ENCODE measurements at regions not wholly inside any gene's neighbourhood (a gene's known extent, or its start where the extent isn't known, plus 50 kb on each side); places are given as distances from the start of the nearest gene placed in this dataset.

GRCh38 chr9:86821006-86821845 is 126.1 kb downstream of the GAS1 start:
- H2AFZ ChIP-seq (ENCODE audit: low read depth, low read length), result no peak overlapping the region

DNA sequence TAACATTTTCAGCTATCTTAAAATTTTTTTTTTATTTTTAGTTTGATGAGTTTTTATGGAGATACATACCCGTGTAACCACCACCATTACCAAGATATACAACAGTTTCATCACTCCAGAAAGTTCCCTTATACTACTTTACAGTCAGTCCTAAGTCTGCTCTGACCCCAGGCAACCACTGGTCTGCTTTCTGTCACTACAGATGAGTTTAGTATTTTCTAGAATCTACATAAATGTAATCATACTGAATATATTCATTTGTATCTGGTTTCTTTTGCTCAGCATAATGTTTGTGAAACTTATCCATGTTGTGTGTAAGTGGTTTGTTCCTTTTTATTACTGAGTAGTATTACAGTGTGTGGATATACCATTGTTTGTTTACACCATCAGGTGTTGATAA is 127.8 kb downstream of the GAS1 start:
- H3K4me3 ChIP-seq (ENCODE audit: low read length), result no peak overlapping the region
- H3K79me2 ChIP-seq (replicated peaks; ENCODE audit: insufficient read depth, low read length), result no peaks in the 10 kb centered on the region
- no peak overlapping the region for H3K27ac ChIP-seq (ENCODE audit: low read length)
- no peaks in the 10 kb centered on the region for H3F3A ChIP-seq (ENCODE audit: insufficient read depth, low read length, poor library complexity, severe bottlenecking)
- no peaks in the 10 kb centered on the region for H3K9me3 ChIP-seq (ENCODE audit: low read length)
- TF ChIP-seq RAD21 (conservative IDR thresholded peaks at IDR 0.05), result no peak
- no peak for TF ChIP-seq TAF1 (IDR thresholded peaks at IDR 0.05; ENCODE audit: low read depth)
- no peak for TF ChIP-seq SMC3 (conservative IDR thresholded peaks at IDR 0.05; ENCODE audit: poor library complexity)
- TF ChIP-seq, protein P1, sequence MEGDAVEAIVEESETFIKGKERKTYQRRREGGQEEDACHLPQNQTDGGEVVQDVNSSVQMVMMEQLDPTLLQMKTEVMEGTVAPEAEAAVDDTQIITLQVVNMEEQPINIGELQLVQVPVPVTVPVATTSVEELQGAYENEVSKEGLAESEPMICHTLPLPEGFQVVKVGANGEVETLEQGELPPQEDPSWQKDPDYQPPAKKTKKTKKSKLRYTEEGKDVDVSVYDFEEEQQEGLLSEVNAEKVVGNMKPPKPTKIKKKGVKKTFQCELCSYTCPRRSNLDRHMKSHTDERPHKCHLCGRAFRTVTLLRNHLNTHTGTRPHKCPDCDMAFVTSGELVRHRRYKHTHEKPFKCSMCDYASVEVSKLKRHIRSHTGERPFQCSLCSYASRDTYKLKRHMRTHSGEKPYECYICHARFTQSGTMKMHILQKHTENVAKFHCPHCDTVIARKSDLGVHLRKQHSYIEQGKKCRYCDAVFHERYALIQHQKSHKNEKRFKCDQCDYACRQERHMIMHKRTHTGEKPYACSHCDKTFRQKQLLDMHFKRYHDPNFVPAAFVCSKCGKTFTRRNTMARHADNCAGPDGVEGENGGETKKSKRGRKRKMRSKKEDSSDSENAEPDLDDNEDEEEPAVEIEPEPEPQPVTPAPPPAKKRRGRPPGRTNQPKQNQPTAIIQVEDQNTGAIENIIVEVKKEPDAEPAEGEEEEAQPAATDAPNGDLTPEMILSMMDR (IDR thresholded peaks at IDR 0.05; ENCODE audit: poor library complexity, severe bottlenecking), result no peak
- no peaks in the 10 kb centered on the region for H3K27me3 ChIP-seq (ENCODE audit: insufficient read depth, low read depth, low read length)
- H3K36me3 ChIP-seq (ENCODE audit: insufficient read depth, low read length), result no peaks in the 10 kb centered on the region
- H3K9ac ChIP-seq (ENCODE audit: low read length), result no peak overlapping the region
- no peaks in the 10 kb centered on the region for H4K20me1 ChIP-seq (ENCODE audit: insufficient read depth)
- H3K4me2 ChIP-seq (ENCODE audit: low read length), result no peak overlapping the region
- H3K9me2 ChIP-seq (ENCODE audit: insufficient read depth, low read length), result no peaks in the 10 kb centered on the region
- no peak overlapping the region for H2AFZ ChIP-seq (ENCODE audit: low read depth, low read length)

More at GRCh38 chr9:86821006-86821845, 126.1 kb downstream of the GAS1 start:
- no peaks in the 10 kb centered on the region for H3K27me3 ChIP-seq (ENCODE audit: insufficient read depth, low read depth, low read length)
- TF ChIP-seq TAF1 (IDR thresholded peaks at IDR 0.05; ENCODE audit: low read depth) (no peak), POLR2AphosphoS5 (IDR thresholded peaks at IDR 0.05) (no peak), RAD21 (conservative IDR thresholded peaks at IDR 0.05) (no peak), SMC3 (conservative IDR thresholded peaks at IDR 0.05; ENCODE audit: poor library complexity) (no peak), EZH2 (IDR thresholded peaks at IDR 0.05; ENCODE audit: borderline replicate concordance, insufficient read depth, low read length, poor library complexity, severe bottlenecking) (no peak), MXI1 (conservative IDR thresholded peaks at IDR 0.05; ENCODE audit: poor library complexity, severe bottlenecking) (no peak), EP300 (conservative IDR thresholded peaks at IDR 0.05; ENCODE audit: poor library complexity, severe bottlenecking) (no peak)
- TF ChIP-seq, protein P2, sequence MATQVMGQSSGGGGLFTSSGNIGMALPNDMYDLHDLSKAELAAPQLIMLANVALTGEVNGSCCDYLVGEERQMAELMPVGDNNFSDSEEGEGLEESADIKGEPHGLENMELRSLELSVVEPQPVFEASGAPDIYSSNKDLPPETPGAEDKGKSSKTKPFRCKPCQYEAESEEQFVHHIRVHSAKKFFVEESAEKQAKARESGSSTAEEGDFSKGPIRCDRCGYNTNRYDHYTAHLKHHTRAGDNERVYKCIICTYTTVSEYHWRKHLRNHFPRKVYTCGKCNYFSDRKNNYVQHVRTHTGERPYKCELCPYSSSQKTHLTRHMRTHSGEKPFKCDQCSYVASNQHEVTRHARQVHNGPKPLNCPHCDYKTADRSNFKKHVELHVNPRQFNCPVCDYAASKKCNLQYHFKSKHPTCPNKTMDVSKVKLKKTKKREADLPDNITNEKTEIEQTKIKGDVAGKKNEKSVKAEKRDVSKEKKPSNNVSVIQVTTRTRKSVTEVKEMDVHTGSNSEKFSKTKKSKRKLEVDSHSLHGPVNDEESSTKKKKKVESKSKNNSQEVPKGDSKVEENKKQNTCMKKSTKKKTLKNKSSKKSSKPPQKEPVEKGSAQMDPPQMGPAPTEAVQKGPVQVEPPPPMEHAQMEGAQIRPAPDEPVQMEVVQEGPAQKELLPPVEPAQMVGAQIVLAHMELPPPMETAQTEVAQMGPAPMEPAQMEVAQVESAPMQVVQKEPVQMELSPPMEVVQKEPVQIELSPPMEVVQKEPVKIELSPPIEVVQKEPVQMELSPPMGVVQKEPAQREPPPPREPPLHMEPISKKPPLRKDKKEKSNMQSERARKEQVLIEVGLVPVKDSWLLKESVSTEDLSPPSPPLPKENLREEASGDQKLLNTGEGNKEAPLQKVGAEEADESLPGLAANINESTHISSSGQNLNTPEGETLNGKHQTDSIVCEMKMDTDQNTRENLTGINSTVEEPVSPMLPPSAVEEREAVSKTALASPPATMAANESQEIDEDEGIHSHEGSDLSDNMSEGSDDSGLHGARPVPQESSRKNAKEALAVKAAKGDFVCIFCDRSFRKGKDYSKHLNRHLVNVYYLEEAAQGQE (IDR thresholded peaks at IDR 0.05; ENCODE audit: borderline replicate concordance), result no peak
- TF ChIP-seq, protein P1 (IDR thresholded peaks at IDR 0.05; ENCODE audit: poor library complexity, severe bottlenecking), result no peak
- H3K4me3 ChIP-seq (ENCODE audit: low read length), result no peak overlapping the region
- H3K9me2 ChIP-seq (ENCODE audit: insufficient read depth, low read length), result no peaks in the 10 kb centered on the region
- H3K4me2 ChIP-seq (ENCODE audit: low read length), result no peak overlapping the region
- no peaks in the 10 kb centered on the region for H3K79me2 ChIP-seq (replicated peaks; ENCODE audit: insufficient read depth, low read length)
- H3F3A ChIP-seq (ENCODE audit: insufficient read depth, low read length, poor library complexity, severe bottlenecking), result no peaks in the 10 kb centered on the region
- H3K9ac ChIP-seq (ENCODE audit: low read length), result no peak overlapping the region
- no peaks in the 10 kb centered on the region for H3K9me3 ChIP-seq (ENCODE audit: low read length)
- no peak overlapping the region for H3K27ac ChIP-seq (ENCODE audit: low read length)
- H3K36me3 ChIP-seq (ENCODE audit: insufficient read depth, low read length), result no peaks in the 10 kb centered on the region
- H4K20me1 ChIP-seq (ENCODE audit: insufficient read depth), result no peaks in the 10 kb centered on the region

Data from neural cell (in vitro differentiated cells).